ENCODE measurements at regions not wholly inside any gene's neighbourhood (a gene's known extent, or its start where the extent isn't known, plus 50 kb on each side); places are given as distances from the start of the nearest gene placed in this dataset.

- DNase-seq (ENCODE audit: low read depth), result no peak
- no peak overlapping the region for H3K4me3 ChIP-seq (ENCODE audit: low read length)
- TF ChIP-seq CTCF (IDR thresholded peaks at IDR 0.05; ENCODE audit: insufficient read depth, low read depth, low read length, missing control alignments), result no peak
These were observed 80.7 kb downstream of the OLIG3 start for GRCh38 chr6:137413482-137413881.

- no peak overlapping the region for H3K4me3 ChIP-seq (ENCODE audit: low read length)
- DNase-seq (ENCODE audit: low read depth), result no peak
- no peak for TF ChIP-seq CTCF (IDR thresholded peaks at IDR 0.05; ENCODE audit: insufficient read depth, low read depth, low read length, missing control alignments)
These were observed 81.6 kb downstream of the OLIG3 start for GRCh38 chr6:137412562-137412961.

- no peak for TF ChIP-seq CTCF (IDR thresholded peaks at IDR 0.05; ENCODE audit: insufficient read depth, low read depth, low read length, missing control alignments)
These were observed 84.9 kb downstream of the OLIG3 start for GRCh38 chr6:137409266-137409777.

DNA sequence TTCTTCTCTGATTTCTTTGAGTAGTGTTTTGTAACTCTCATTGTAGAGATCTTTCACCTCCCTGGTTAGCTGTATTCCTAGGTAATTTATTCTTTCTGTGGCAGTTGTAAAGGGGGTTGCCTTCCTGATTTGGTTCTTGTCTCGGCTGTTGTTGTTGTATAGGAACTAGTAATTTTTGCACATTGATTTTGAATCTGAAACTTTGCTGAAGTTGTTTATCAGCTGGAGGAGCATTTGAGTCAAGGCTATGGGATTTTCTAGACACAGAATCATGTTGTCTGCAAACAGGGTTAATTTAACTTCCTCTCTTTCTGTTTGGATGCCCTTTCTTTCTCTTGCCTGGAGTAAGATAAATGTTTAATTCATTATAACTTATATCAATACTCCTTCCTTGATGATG lies 86.4 kb downstream of the OLIG3 start:
- DNase-seq (ENCODE audit: low read depth), result no peak
- no peak for TF ChIP-seq CTCF (IDR thresholded peaks at IDR 0.05; ENCODE audit: insufficient read depth, low read depth, low read length, missing control alignments)
- H3K4me3 ChIP-seq (ENCODE audit: low read length), result no peak overlapping the region

More at GRCh38 chr6:137409266-137409777, 84.9 kb downstream of the OLIG3 start:
- H3K4me3 ChIP-seq (ENCODE audit: low read length), result no peak overlapping the region
- DNase-seq (ENCODE audit: low read depth), result no peak

- no peak overlapping the region for H3K4me3 ChIP-seq (ENCODE audit: low read length)
- no peak for DNase-seq (ENCODE audit: low read depth)
- TF ChIP-seq CTCF (IDR thresholded peaks at IDR 0.05; ENCODE audit: insufficient read depth, low read depth, low read length, missing control alignments), result no peak
These were observed 88.4 kb downstream of the OLIG3 start for GRCh38 chr6:137405806-137406205.

- no peak for TF ChIP-seq CTCF (IDR thresholded peaks at IDR 0.05; ENCODE audit: insufficient read depth, low read depth, low read length, missing control alignments)
- DNase-seq (ENCODE audit: low read depth), result no peak
These were observed 90.3 kb downstream of the OLIG3 start for GRCh38 chr6:137403855-137404254.

GRCh38 chr6:137403443-137403842 lies 90.8 kb downstream of the OLIG3 start:
- no peak for TF ChIP-seq CTCF (IDR thresholded peaks at IDR 0.05; ENCODE audit: insufficient read depth, low read depth, low read length, missing control alignments)
- no peak for DNase-seq (ENCODE audit: low read depth)
- no peak overlapping the region for H3K4me3 ChIP-seq (ENCODE audit: low read length)

More at GRCh38 chr6:137403855-137404254, 90.3 kb downstream of the OLIG3 start:
- no peak overlapping the region for H3K4me3 ChIP-seq (ENCODE audit: low read length)
